SK-N-SH (cell line): ENCODE measurements at regions not wholly inside any gene's neighbourhood (a gene's known extent, or its start where the extent isn't known, plus 50 kb on each side); places are given as distances from the start of the nearest gene placed in this dataset.

ENCODE experiments used
- CTCF ChIA-PET: fragments of 300-600, 350-600 bp; formaldehyde crosslinking; extraction: SDS; loops from one replicate; lab custom pipeline; 2021; lab: Yijun Ruan, JAX
- POLR2A ChIA-PET: fragments of 350-600 bp; sonication (Branson Sonifier 250); formaldehyde crosslinking; extraction: SDS; loops from one replicate; lab custom pipeline; 2020; ENCODE audit warnings: antibody characterized with exemption, inconsistent platforms; lab: Yijun Ruan, JAX
- DNase-seq: peaks from one replicate; pipeline ENCODE4 v3.0.0; 2012
- H2AFZ ChIP-seq: fragments of 200-600 bp; sonication (generic); 2 replicates; pipeline ENCODE4 v1.8.1; 2016; ENCODE audit warnings: antibody characterized with exemption, mild to moderate bottlenecking, low read depth
- H3F3A ChIP-seq: fragments of 200-600 bp; sonication (generic); replicated peaks from 2 replicates; pipeline ENCODE3; 2016; ENCODE audit warnings: antibody characterized with exemption, mild to moderate bottlenecking; ENCODE audit not compliant: insufficient read depth
- H3K27ac ChIP-seq, 2 experiments: fragments of 200-500 bp in 1 of 2; fragments of 200-600 bp in 1 of 2; sonication (Bioruptor generic) in 1 of 2; sonication (generic), shearing (Covaris generic) in 1 of 2; 2 replicates each; pipeline versions ENCODE4 v1.5.1 to v1.6.1; 2014 to 2016; ENCODE audit warnings: low read depth in 2 of 2, inconsistent platforms in 1 of 2, low read length in 1 of 2, mild to moderate bottlenecking in 1 of 2, mixed read lengths in 1 of 2
- H3K27me3 ChIP-seq: fragments of 200-600 bp; sonication (generic), shearing (Covaris generic); 2 replicates; pipeline ENCODE4 v1.6.1; 2016; ENCODE audit warnings: mixed run types; ENCODE audit not compliant: insufficient read depth
- H3K36me3 ChIP-seq, 2 experiments: fragments of 200-500 bp in 1 of 2; fragments of 200-600 bp in 1 of 2; sonication (Bioruptor generic) in 1 of 2; sonication (generic) in 1 of 2; replicated peaks in 1 of 2; 2 replicates each; pipeline versions ENCODE3 to v1.5.1; 2014 to 2016; ENCODE audit warnings: low read length in 1 of 2, mild to moderate bottlenecking in 1 of 2; ENCODE audit not compliant: insufficient read depth in 2 of 2, control insufficient read depth in 1 of 2
- H3K4me1 ChIP-seq, 2 experiments: fragments of 200-500 bp in 1 of 2; fragments of 200-600 bp in 1 of 2; sonication (Bioruptor generic) in 1 of 2; sonication (generic), shearing (Covaris generic) in 1 of 2; 2 replicates each; pipeline versions ENCODE4 v1.5.1 to v1.6.1; 2014 to 2016; ENCODE audit warnings: low read depth in 1 of 2, low read length in 1 of 2, mixed run types in 1 of 2; ENCODE audit not compliant: insufficient read depth in 2 of 2, control insufficient read depth in 1 of 2
- H3K4me2 ChIP-seq: fragments of 200-600 bp; sonication (generic), shearing (Covaris generic); 2 replicates; pipeline ENCODE4 v1.6.1; 2017; ENCODE audit warnings: mixed run types
- H3K4me3 ChIP-seq, 2 experiments: fragments of 200-500 bp in 1 of 2; fragments of 200-600 bp in 1 of 2; sonication (Bioruptor generic) in 1 of 2; sonication (generic), shearing (Covaris generic) in 1 of 2; 2 replicates each; pipeline versions ENCODE4 v1.5.1 to v1.8.1; 2014 to 2016; ENCODE audit warnings: low read depth in 2 of 2, inconsistent platforms in 1 of 2, low read length in 1 of 2, mild to moderate bottlenecking in 1 of 2, mixed read lengths in 1 of 2, moderate library complexity in 1 of 2
- H3K79me2 ChIP-seq: fragments of 200-600 bp; sonication (generic); 2 replicates; pipeline ENCODE4 v1.8.1; 2017; ENCODE audit warnings: mild to moderate bottlenecking; ENCODE audit not compliant: insufficient read depth
- H3K9ac ChIP-seq: fragments of 200-600 bp; sonication (generic); 2 replicates; pipeline ENCODE4 v1.6.1; 2017; ENCODE audit warnings: mixed run types
- H3K9me2 ChIP-seq: fragments of 200-600 bp; sonication (generic); 2 replicates; pipeline ENCODE4 v1.6.1; 2017; ENCODE audit warnings: mixed run types
- H3K9me3 ChIP-seq: fragments of 200-600 bp; sonication (generic); 2 replicates; pipeline ENCODE4 v1.6.1; 2017; ENCODE audit warnings: mixed run types, mild to moderate bottlenecking, moderate library complexity
- H4K20me1 ChIP-seq: fragments of 200-600 bp; sonication (generic); 2 replicates; pipeline ENCODE4 v1.6.1; 2017; ENCODE audit warnings: mild to moderate bottlenecking, mixed run types; ENCODE audit not compliant: insufficient read depth
- CHD2 ChIP-seq: fragments of 150-350 bp; IDR thresholded peaks from 2 replicates; pipeline ENCODE4 v1.6.1; 2018; ENCODE audit warnings: low read length; ENCODE audit not compliant: partially characterized antibody
- FOSL2 ChIP-seq: IDR thresholded peaks from 2 replicates; pipeline ENCODE4 v1.4.0; 2012; ENCODE audit warnings: low read depth, mild to moderate bottlenecking, moderate library complexity, borderline replicate concordance
- FOXJ3 ChIP-seq: sonication (generic); formaldehyde crosslinking; IDR thresholded peaks from 2 replicates; pipeline ENCODE4 v1.5.1; 2020; ENCODE audit warnings: mild to moderate bottlenecking, missing genetic modification reagents
- FOXM1 ChIP-seq: IDR thresholded peaks from 2 replicates; pipeline ENCODE4 v1.4.0; 2012; ENCODE audit warnings: low read depth, mild to moderate bottlenecking
- GABPA ChIP-seq: IDR thresholded peaks from 2 replicates; pipeline ENCODE4 v1.4.0; 2012; ENCODE audit warnings: low read depth, mild to moderate bottlenecking
- GATA2 ChIP-seq: sonication (generic); formaldehyde crosslinking; IDR thresholded peaks from 2 replicates; pipeline ENCODE4 v1.5.0; 2020; ENCODE audit warnings: mild to moderate bottlenecking, missing genetic modification reagents
- JUND ChIP-seq: IDR thresholded peaks from 2 replicates; pipeline ENCODE4 v1.4.0; 2012
- MEF2A ChIP-seq: IDR thresholded peaks from 2 replicates; pipeline ENCODE4 v1.4.0; 2012; ENCODE audit warnings: low read depth, borderline replicate concordance
- MXI1 ChIP-seq: IDR thresholded peaks from 2 replicates; pipeline ENCODE4 v1.6.1; 2012; ENCODE audit warnings: mild to moderate bottlenecking, low read depth, low read length, improper control_type of control experiment
- NRF1 ChIP-seq: IDR thresholded peaks from 2 replicates; pipeline ENCODE4 v1.6.1; 2012; ENCODE audit warnings: low read depth, mild to moderate bottlenecking, low read length
- PBX3 ChIP-seq: IDR thresholded peaks from 2 replicates; pipeline ENCODE4; 2012
- POLR2AphosphoS5 ChIP-seq: IDR thresholded peaks from 2 replicates; pipeline ENCODE4 v1.6.1; 2012; ENCODE audit warnings: low read depth, low read length
- RAD21 ChIP-seq: IDR thresholded peaks from 2 replicates; pipeline ENCODE4 v1.6.1; 2012; ENCODE audit warnings: mild to moderate bottlenecking, low read length
- RFX5 ChIP-seq: IDR thresholded peaks from 2 replicates; pipeline ENCODE4 v1.6.1; 2012; ENCODE audit warnings: mild to moderate bottlenecking, improper control_type of control experiment, low read length
- RXRA ChIP-seq: IDR thresholded peaks from 2 replicates; pipeline ENCODE4 v1.4.0; 2012; ENCODE audit warnings: low read depth, mild to moderate bottlenecking, borderline replicate concordance
- SMC3 ChIP-seq: IDR thresholded peaks from 2 replicates; pipeline ENCODE4 v1.6.1; 2012; ENCODE audit warnings: low read depth, low read length, improper control_type of control experiment
- TAF1 ChIP-seq: IDR thresholded peaks from 2 replicates; pipeline ENCODE4 v1.6.1; 2012; ENCODE audit warnings: low read depth, mild to moderate bottlenecking, low read length, moderate library complexity, borderline replicate concordance
- TCF12 ChIP-seq: IDR thresholded peaks from 2 replicates; pipeline ENCODE4 v1.4.0; 2012
- TEAD4 ChIP-seq: IDR thresholded peaks from 2 replicates; pipeline ENCODE4 v1.4.0; 2012; ENCODE audit warnings: mild to moderate bottlenecking, borderline replicate concordance; ENCODE audit not compliant: insufficient read depth
- USF2 ChIP-seq: fragments of 150-350 bp; IDR thresholded peaks from 2 replicates; pipeline ENCODE4 v1.6.1; 2017; ENCODE audit warnings: antibody characterized with exemption, low read length, low read depth, borderline replicate concordance
- YY1 ChIP-seq: IDR thresholded peaks from 2 replicates; pipeline ENCODE4 v1.4.0; 2012; ENCODE audit warnings: low read depth, mild to moderate bottlenecking
- WGBS: methylation state at CpG from one replicate; pipeline ENCODE4 v1.1.6; 2017; ENCODE audit warnings: low lambda C conversion rate; 5-methylcytosine and 5-hydroxymethylcytosine counted together

- no peak for DNase-seq
- 44% methylated on average over 2 of the region's 2 CpGs for WGBS
- CTCF ChIA-PET, result interaction anchor here (1.1 to 1.5 kb wide), 2 partner anchors 11 to 956 kb away, joined by 4 read pairs; no protein-coding TSS in a partner anchor
These were observed 394.0 kb downstream of the KCNJ2 start for GRCh38 chr17:70563281-70563820.

GRCh38 chr17:70564006-70564620, 394.8 kb downstream of the KCNJ2 start:
- Histone ChIP-seq H3K4me3 (no peak overlapping the region), H3K9me3 (no peaks in the 10 kb centered on the region), H3F3A (no peaks in the 10 kb centered on the region), H3K9me2 (no peaks in the 10 kb centered on the region), H3K4me2 (no peak overlapping the region), H3K79me2 (no peaks in the 10 kb centered on the region), H3K36me3 (no peaks in the 10 kb centered on the region), H3K4me1 (peaks cover 0 to 4% of the 10 kb centered on the region in 2 experiments; a peak in 2 of 4 replicates), H3K9ac (no peak overlapping the region), H2AFZ (no peak overlapping the region), H4K20me1 (no peaks in the 10 kb centered on the region), H3K27me3 (no peaks in the 10 kb centered on the region), H3K27ac (peak overlapping the region in 1 of 2 experiments; percentile 39; a peak in 1 of 4 replicates)
- 59% methylated on average over 2 of the region's 2 CpGs for WGBS
- no peak for DNase-seq
- CTCF ChIA-PET, result interaction anchor here (1.5 kb wide), 1 partner anchor 12 kb away, joined by 4 read pairs; no protein-coding TSS in a partner anchor
- TF ChIP-seq YY1, result no peak
- POLR2A ChIA-PET, result no interaction called here

More at GRCh38 chr17:70563281-70563820, 394.0 kb downstream of the KCNJ2 start:
- Histone ChIP-seq H3K4me1 (peaks cover 0 to 4% of the 10 kb centered on the region in 2 experiments; a peak in 2 of 4 replicates), H3K4me3 (no peak overlapping the region), H4K20me1 (no peaks in the 10 kb centered on the region), H3K79me2 (no peaks in the 10 kb centered on the region), H3K4me2 (no peak overlapping the region), H3K27me3 (no peaks in the 10 kb centered on the region), H3K36me3 (no peaks in the 10 kb centered on the region), H3K27ac (peak overlapping the region in 1 of 2 experiments; percentile 39; a peak in 2 of 4 replicates)
- POLR2A ChIA-PET, result no interaction called here
- TF ChIP-seq TAF1 (no peak), TEAD4 (no peak), NRF1 (no peak), PBX3 (no peak), GABPA (no peak), MEF2A (no peak)
- TF ChIP-seq, all 33 proteins: peak for 0
- Histone ChIP-seq H3F3A (no peaks in the 10 kb centered on the region), H2AFZ (0 out of 2 replicates have a peak overlapping the region, but pooled peaks have one; percentile 37), H3K9ac (no peak overlapping the region), H3K9me2 (no peaks in the 10 kb centered on the region), H3K9me3 (no peaks in the 10 kb centered on the region)

DNA sequence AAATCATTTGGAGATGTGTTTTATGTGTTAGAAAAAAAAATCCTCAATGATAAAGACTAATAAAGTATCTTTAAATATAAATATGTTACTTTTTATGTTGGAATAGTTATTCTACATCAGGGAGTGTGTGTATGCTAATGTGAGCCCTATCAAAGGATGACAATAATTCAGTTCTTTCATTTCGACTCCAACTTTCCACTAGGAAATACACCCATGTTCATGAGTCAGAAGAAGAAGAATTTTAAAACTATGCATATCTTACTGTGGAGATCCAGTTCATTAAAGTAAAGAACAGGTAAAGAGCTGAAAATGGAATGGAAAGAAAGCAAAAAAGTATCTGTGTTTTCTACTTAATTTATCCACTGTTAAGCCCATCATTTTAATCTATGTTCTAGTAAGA, 399.8 kb downstream of the KCNJ2 start:
- H2AFZ ChIP-seq, result no peak overlapping the region
- ChIA-PET CTCF (interaction anchor here (0.6 to 2.1 kb wide), 3 partner anchors 9 to 1067 kb away, joined by 3 to 9 read pairs (median 4); no protein-coding TSS in a partner anchor), POLR2A (no interaction called here)
- H3K4me2 ChIP-seq, result no peak overlapping the region
- no peaks in the 10 kb centered on the region for H3K79me2 ChIP-seq
- no peak overlapping the region for H3K9ac ChIP-seq
- no peaks in the 10 kb centered on the region for H4K20me1 ChIP-seq
- no peaks in the 10 kb centered on the region for H3K27me3 ChIP-seq
- H3K4me3 ChIP-seq, result no peak overlapping the region
- no peaks in the 10 kb centered on the region; a peak in 1 of 4 replicates for H3K4me1 ChIP-seq
- H3K9me3 ChIP-seq, result no peaks in the 10 kb centered on the region
- no peaks in the 10 kb centered on the region for H3K9me2 ChIP-seq
- no peaks in the 10 kb centered on the region for H3K36me3 ChIP-seq
- H3K27ac ChIP-seq, result no peak overlapping the region
- H3F3A ChIP-seq, result no peaks in the 10 kb centered on the region
- WGBS, result 32% methylated on average over 1 of the region's 1 CpG
- no peak for DNase-seq
- TF ChIP-seq RXRA (no peak), FOXJ3 (CRISPR knock-in tag) (no peak), JUND (no peak), TCF12 (no peak), GATA2 (CRISPR knock-in tag) (no peak), RFX5 (no peak), FOXM1 (no peak), TAF1 (no peak), MXI1 (no peak), USF2 (no peak), YY1 (no peak), POLR2AphosphoS5 (no peak), FOSL2 (no peak), CHD2 (no peak), TEAD4 (no peak), RAD21 (no peak), SMC3 (no peak), MEF2A (no peak)
